Erythroblast (primary cell): ENCODE measurements at regions not wholly inside any gene's neighbourhood (a gene's known extent, or its start where the extent isn't known, plus 50 kb on each side); places are given as distances from the start of the nearest gene placed in this dataset.

Source experiments
- GATA1 ChIP-seq: IDR thresholded peaks from 2 replicates; pipeline ENCODE4 v1.6.1; 2011; ENCODE audit warnings: low read depth, mild to moderate bottlenecking, control low read depth, low read length, moderate library complexity
- POLR2A ChIP-seq: IDR thresholded peaks from 2 replicates; pipeline ENCODE4 v1.6.1; 2011; ENCODE audit warnings: mild to moderate bottlenecking, low read length

DNA sequence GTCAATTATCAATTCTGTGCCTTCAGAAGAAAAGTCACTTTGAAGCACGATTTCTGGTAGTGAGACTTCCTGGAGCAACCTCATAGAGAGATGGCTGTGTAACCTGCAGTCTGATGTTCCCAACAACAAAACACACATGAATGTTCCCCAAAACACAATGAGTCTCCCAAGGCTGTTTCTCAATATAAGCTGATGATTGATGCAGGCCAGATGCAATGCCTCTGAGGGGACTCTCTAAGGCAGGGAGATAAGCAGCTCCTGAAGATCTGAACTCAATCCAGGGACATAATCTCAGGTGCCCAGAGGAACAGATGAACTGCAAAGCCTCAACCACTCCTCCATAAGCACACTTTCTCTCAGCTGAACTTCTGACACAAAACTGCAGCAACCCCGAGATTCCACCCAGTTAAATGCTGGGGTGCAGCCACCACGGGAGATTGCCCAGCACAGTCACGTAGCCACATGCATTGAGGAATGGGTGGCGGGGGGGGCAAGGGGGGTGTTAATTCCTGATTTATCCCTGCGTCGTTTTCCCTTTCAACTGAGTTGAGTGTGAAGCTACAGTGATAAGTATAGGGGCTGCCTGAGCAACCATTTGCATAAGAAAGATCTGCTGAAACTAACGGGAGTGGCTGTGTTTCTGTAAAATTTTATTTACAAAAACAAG lies 122.7 kb upstream of the RASEF start:
- TF ChIP-seq POLR2A (no peak), GATA1 (no peak)
